HAP-1 (cell line): ENCODE measurements at regions not wholly inside any gene's neighbourhood (a gene's known extent, or its start where the extent isn't known, plus 50 kb on each side); places are given as distances from the start of the nearest gene placed in this dataset.
"Not testable (repeated sequence)": the region's sequence is repeated elsewhere in the genome, so short reads cannot be mapped to it uniquely, and the experiment has no call there.

Experiments used
- DNase-seq, 2 experiments: peaks; one replicate each; pipeline ENCODE4 v3.0.0-alpha.2; 2016 to 2020; ENCODE audit warnings: low spot score in 2 of 2
- H3K27me3 ChIP-seq: fragments of 250-450 bp; sonication (Bioruptor Pico); 2 replicates; pipeline ENCODE4 v1.5.1; 2020; ENCODE audit warnings: low read depth, mild to moderate bottlenecking, moderate library complexity
- H3K36me3 ChIP-seq: fragments of 250-450 bp; sonication (Bioruptor Pico); replicated peaks from 2 replicates; pipeline ENCODE4 v1.5.1; 2020; ENCODE audit warnings: mild to moderate bottlenecking
- H3K4me1 ChIP-seq: fragments of 250-450 bp; sonication (Bioruptor Pico); 2 replicates; pipeline ENCODE4 v1.5.1; 2020; ENCODE audit warnings: mild to moderate bottlenecking
- H3K4me3 ChIP-seq: fragments of 250-450 bp; sonication (Bioruptor Pico); 2 replicates; pipeline ENCODE4 v1.5.1; 2020; ENCODE audit warnings: mild to moderate bottlenecking, moderate library complexity
- H3K9me3 ChIP-seq: fragments of 250-450 bp; sonication (Bioruptor Pico); 2 replicates; pipeline ENCODE4 v1.5.1; 2020; ENCODE audit warnings: mild to moderate bottlenecking, moderate library complexity
- in situ Hi-C: fragments of 300-500 bp; cut with MboI; formaldehyde crosslinking; loops from 3 replicates; pipeline ENCODE4 v1.14.3; 2020; ENCODE audit warnings: low sequenced_read_pairs, inconsistent platforms, mixed read lengths

- H3K4me3 ChIP-seq, result no peak overlapping the region
- H3K9me3 ChIP-seq, result no peaks in the 10 kb centered on the region
- no peaks in the 10 kb centered on the region for H3K27me3 ChIP-seq
- no peaks in the 10 kb centered on the region for H3K4me1 ChIP-seq
- no peaks in the 10 kb centered on the region for H3K36me3 ChIP-seq
- in situ Hi-C loops, result no loop called here
- no peak for DNase-seq
Observed at GRCh38 chr9:74404620-74405019, 92.5 kb upstream of the RORB start.

GRCh38 chr9:74407166-74407565 lies 90.0 kb upstream of the RORB start:
- no peaks in the 10 kb centered on the region for H3K36me3 ChIP-seq
- in situ Hi-C loops, result no loop called here

GRCh38 chr9:74412236-74412979 lies 84.7 kb upstream of the RORB start:
- in situ Hi-C loops, result no loop called here
- Histone ChIP-seq H3K36me3 (no peaks in the 10 kb centered on the region), H3K4me1 (no peaks in the 10 kb centered on the region), H3K4me3 (no peak overlapping the region), H3K27me3 (no peaks in the 10 kb centered on the region), H3K9me3 (no peaks in the 10 kb centered on the region)
- DNase-seq, result no peak

More at GRCh38 chr9:74407166-74407565, 90.0 kb upstream of the RORB start:
- no peaks in the 10 kb centered on the region for H3K9me3 ChIP-seq
- no peaks in the 10 kb centered on the region for H3K27me3 ChIP-seq
- no peak for DNase-seq
- H3K4me1 ChIP-seq, result no peaks in the 10 kb centered on the region
- no peak overlapping the region for H3K4me3 ChIP-seq

GRCh38 chr9:74413876-74414275 lies 83.3 kb upstream of the RORB start:
- no peaks in the 10 kb centered on the region for H3K9me3 ChIP-seq
- no peak for DNase-seq
- in situ Hi-C loops, result no loop called here
- no peaks in the 10 kb centered on the region for H3K4me1 ChIP-seq
- H3K4me3 ChIP-seq, result no peak overlapping the region
- H3K36me3 ChIP-seq, result no peaks in the 10 kb centered on the region
- H3K27me3 ChIP-seq, result no peaks in the 10 kb centered on the region

GRCh38 chr9:74414325-74414724 lies 82.8 kb upstream of the RORB start:
- in situ Hi-C loops, result no loop called here
- H3K9me3 ChIP-seq, result no peaks in the 10 kb centered on the region
- no peak for DNase-seq
- no peaks in the 10 kb centered on the region for H3K36me3 ChIP-seq
- no peaks in the 10 kb centered on the region for H3K27me3 ChIP-seq
- no peak overlapping the region for H3K4me3 ChIP-seq
- no peaks in the 10 kb centered on the region for H3K4me1 ChIP-seq

GRCh38 chr9:74415995-74416394 lies 81.1 kb upstream of the RORB start:
- no peaks in the 10 kb centered on the region for H3K4me1 ChIP-seq
- H3K9me3 ChIP-seq, result no peaks in the 10 kb centered on the region
- in situ Hi-C loops, result no loop called here
- DNase-seq, result no peak
- H3K4me3 ChIP-seq, result no peak overlapping the region
- H3K27me3 ChIP-seq, result no peaks in the 10 kb centered on the region
- no peaks in the 10 kb centered on the region for H3K36me3 ChIP-seq

- in situ Hi-C loops, DNase-seq, H3K36me3 ChIP-seq, H3K4me3 ChIP-seq, H3K27me3 ChIP-seq, H3K9me3 ChIP-seq, H3K4me1 ChIP-seq: not testable (repeated sequence)
Observed at GRCh38 chr9:74424488-74424887, 72.6 kb upstream of the RORB start.

GRCh38 chr9:74431467-74431866 lies 65.7 kb upstream of the RORB start:
- no peaks in the 10 kb centered on the region for H3K36me3 ChIP-seq
- no peaks in the 10 kb centered on the region for H3K9me3 ChIP-seq
- in situ Hi-C loops, result no loop called here
- H3K4me1 ChIP-seq, result no peaks in the 10 kb centered on the region
- no peak for DNase-seq
- no peaks in the 10 kb centered on the region for H3K27me3 ChIP-seq
- no peak overlapping the region for H3K4me3 ChIP-seq

- H3K27me3 ChIP-seq, result no peaks in the 10 kb centered on the region
- H3K9me3 ChIP-seq, result no peaks in the 10 kb centered on the region
- in situ Hi-C loops, result no loop called here
- no peak for DNase-seq
- no peaks in the 10 kb centered on the region for H3K4me1 ChIP-seq
- no peak overlapping the region for H3K4me3 ChIP-seq
- H3K36me3 ChIP-seq, result no peaks in the 10 kb centered on the region
Observed at GRCh38 chr9:74443036-74443750, 53.9 kb upstream of the RORB start.

GRCh38 chr9:74444369-74444768 lies 52.8 kb upstream of the RORB start:
- no peak overlapping the region for H3K4me3 ChIP-seq
- in situ Hi-C loops, result no loop called here
- H3K36me3 ChIP-seq, result no peaks in the 10 kb centered on the region
- DNase-seq, result no peak
- H3K27me3 ChIP-seq, result no peaks in the 10 kb centered on the region
- no peaks in the 10 kb centered on the region for H3K9me3 ChIP-seq
- H3K4me1 ChIP-seq, result no peaks in the 10 kb centered on the region
